GM18870 (cell line): ENCODE measurements at regions not wholly inside any gene's neighbourhood (a gene's known extent, or its start where the extent isn't known, plus 50 kb on each side); places are given as distances from the start of the nearest gene placed in this dataset.

Experiments
- ATAC-seq: cut with Tn5 transposase; IDR thresholded peaks from one replicate; pipeline ENCODE4 v1.9.1; 2021; ENCODE audit warnings: moderate library complexity; ENCODE audit not compliant: unreplicated experiment

- no peak for ATAC-seq
These were observed 1155.8 kb downstream of the GRIK2 start for GRCh38 chr6:102549221-102549874.

GRCh38 chr6:102525336-102525735 lies 1131.8 kb downstream of the GRIK2 start:
- ATAC-seq, result no peak

DNA sequence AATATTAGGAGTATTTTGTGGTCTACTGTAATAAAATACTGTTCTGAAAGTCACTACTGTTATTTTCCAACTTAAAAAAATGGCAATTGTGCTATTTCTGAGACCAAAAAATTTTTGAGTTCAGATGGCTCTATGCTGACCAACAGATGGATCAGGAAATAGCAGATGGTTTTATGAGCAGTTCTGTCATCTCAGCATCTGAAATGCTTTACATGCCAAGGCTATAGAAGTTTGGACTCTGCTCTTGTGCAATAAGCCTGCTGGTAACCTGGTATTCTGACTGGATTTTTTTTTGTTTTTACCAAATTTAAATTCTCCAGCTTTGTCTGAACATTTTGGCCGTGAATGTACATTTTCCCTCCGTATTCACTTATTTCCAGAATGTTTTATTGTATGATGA lies 1127.5 kb downstream of the GRIK2 start:
- no peak for ATAC-seq

GRCh38 chr6:102517506-102517905 lies 1124.0 kb downstream of the GRIK2 start:
- ATAC-seq, result no peak

GRCh38 chr6:102501615-102502014 lies 1108.1 kb downstream of the GRIK2 start:
- ATAC-seq, result peak; percentile 75

DNA sequence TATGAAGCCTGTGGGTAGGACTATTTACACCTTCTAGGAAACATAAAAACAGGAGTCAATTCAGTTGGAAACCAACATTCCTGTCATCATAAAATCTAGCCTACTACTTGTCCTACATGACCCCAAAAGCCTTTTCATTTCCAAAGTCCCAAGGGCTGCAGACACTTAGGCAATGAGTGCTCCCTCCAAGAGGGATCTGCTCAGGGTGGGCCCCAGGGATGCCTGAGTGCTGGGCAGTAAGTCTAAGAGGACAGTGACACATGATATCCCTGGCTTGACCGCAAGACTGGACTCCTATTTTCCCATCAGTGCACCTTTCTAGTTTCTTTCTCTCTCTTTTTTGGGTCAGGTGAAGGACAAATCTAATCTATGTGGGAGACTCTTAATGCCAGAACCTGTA lies 1101.3 kb downstream of the GRIK2 start:
- ATAC-seq, result no peak

DNA sequence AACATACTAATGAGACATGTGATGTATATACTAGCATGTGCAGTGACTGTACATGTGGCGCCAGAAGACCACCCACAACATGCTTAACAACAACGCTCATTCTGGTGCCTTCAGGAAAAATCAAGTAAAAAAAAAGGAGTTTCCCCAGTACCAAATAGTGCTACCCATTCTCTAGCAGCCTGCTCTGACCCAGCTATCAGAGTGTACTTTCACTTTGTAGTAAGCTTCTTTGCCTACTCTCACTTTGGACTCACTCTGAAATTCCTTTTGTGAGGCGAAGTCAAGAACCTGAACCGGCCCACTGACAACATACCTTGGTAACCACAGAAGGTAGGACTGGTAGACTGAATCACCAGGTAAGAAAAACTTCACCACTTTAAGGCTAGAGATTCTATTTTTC lies 1100.0 kb downstream of the GRIK2 start:
- ATAC-seq, result no peak

- ATAC-seq, result no peak
These were observed 1095.2 kb downstream of the GRIK2 start for GRCh38 chr6:102488729-102489128.

DNA sequence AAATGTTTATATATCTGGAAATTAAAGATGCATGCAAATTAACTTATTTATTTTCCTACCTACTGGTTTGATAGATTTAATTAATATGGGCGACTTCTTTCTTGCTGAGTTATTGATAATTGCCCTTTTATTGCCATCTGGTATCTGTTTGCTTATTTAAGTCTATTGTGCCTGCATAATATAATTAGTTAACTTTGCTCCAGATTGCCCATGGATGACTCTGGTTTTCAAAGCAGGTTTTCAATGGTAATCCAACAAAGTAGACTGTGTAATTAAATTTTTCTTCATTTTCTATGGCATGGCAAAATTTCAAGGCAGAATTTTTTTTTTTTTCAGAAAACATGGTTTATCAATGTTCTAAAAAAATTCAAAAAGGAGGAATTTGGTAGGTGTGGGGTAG lies 1092.0 kb downstream of the GRIK2 start:
- ATAC-seq, result no peak

DNA sequence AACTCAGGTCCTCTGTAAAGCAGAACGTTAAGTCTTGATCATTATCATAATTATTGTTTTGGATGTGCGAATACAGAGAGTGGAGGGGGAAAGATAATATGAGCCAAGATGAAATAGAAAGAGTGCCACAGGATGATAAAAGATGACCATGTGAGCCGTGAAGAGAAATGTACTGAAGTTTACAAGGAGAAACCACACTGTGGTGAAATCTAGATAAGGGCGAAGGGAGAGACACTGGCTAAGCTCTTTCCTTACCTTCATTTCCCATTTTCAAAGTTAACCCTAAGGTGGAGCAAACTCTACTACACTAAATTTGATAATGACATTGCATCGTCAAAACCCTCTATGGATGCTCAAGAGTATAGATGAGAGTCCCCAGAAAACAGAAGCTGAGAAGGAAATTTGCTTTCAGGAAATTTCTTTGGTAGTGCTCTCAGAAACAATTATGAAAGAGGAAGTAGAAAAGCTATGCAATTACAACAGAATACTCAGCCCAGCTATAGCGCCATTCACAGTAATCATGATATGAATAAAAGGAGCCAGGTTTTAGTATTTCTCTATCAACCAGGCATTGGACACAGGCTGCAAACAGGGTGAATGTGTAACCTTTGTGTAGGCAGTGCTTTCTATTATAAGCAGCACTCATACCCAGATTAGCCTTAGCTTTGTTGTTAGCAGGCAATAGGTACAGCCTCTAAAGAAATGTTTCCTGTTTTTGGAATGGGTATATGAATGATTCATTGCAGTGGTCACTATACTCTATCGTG lies 1080.7 kb downstream of the GRIK2 start:
- ATAC-seq, result no peak

- no peak for ATAC-seq
These were observed 1065.5 kb downstream of the GRIK2 start for GRCh38 chr6:102458990-102459389.

GRCh38 chr6:102438171-102438570 lies 1044.7 kb downstream of the GRIK2 start:
- ATAC-seq, result no peak

GRCh38 chr6:102417368-102417998 lies 1024.0 kb downstream of the GRIK2 start:
- ATAC-seq, result no peak

GRCh38 chr6:102415891-102416290 lies 1022.4 kb downstream of the GRIK2 start:
- ATAC-seq, result no peak

DNA sequence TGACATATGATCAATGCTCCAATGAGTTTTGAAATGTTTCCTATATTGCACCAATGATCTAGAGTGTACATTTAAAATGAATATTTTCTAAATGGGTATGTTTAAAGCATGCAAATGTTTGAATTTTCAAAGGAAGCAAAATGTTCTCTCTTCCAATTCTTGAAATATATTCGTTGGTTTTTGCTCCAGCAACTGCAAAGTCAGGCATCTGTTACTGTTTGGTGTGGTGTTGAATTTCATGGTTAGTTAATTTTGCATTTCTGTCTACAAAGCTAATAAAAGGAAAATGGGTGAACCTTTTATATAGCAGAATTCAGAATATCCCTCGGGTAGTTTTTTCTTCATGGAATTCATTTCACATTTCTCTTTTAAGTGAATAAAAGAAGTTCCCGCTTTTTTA lies 1018.3 kb downstream of the GRIK2 start:
- ATAC-seq, result no peak

- ATAC-seq, result no peak
These were observed 1014.6 kb downstream of the GRIK2 start for GRCh38 chr6:102407886-102408741.

- no peak for ATAC-seq
These were observed 1012.4 kb downstream of the GRIK2 start for GRCh38 chr6:102405860-102406259.

GRCh38 chr6:102402635-102403329 lies 1009.3 kb downstream of the GRIK2 start:
- no peak for ATAC-seq

DNA sequence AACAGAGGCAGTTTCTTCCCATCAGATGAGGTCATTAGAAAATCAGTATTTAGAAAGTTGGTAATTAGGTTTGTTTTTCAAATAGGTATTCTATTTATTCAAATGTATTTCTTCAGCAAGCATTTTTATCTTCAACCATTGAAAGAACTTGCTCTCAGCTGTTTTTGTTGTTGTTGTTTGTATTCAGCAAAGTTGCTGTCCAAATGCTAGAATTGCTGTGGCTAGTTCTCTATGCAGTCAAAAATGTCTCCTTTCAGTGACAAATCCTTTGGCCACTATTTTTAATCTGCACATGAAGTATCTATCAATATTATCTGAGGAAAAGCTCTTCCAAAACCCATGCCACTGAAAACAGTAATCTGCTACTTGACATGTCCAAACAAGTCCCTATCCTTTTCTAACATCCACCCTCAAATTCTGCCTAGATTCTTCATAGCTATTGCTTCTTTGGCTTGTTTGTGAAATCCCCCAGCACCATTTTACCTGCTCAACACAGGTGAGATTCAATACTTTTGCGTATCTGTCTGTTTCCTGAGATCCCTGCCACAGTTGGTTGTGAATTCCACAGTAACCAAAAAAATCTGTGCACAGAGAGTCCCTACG lies 1005.4 kb downstream of the GRIK2 start:
- no peak for ATAC-seq

DNA sequence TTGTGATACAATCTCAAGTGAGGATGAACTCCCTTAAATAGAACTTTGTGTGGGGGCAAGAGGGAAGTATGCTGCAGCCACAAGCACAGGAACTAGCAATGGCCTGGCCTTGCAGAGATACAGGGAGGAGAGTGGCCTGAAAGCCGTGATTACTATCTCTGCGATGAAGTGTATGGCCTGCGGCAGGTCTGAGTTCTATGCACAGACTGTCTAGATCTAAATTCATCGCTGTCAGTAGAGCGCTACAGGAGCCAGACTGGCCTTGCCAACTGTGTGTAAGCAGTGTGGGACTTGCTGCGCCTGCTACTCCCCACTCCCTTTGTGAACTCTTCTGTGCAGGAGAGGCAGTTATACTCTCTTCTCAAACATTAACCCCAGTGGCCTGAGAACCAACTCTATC lies 997.0 kb downstream of the GRIK2 start:
- ATAC-seq, result no peak
